CD4-positive, alpha-beta T cell treated with Interferon alpha-2 for 1 hour (primary cell): ENCODE measurements at regions not wholly inside any gene's neighbourhood (a gene's known extent, or its start where the extent isn't known, plus 50 kb on each side); places are given as distances from the start of the nearest gene placed in this dataset.
"Not testable (repeated sequence)": the region's sequence is repeated elsewhere in the genome, so short reads cannot be mapped to it uniquely, and the experiment has no call there.

Experiments used
- DNase-seq, 2 donors: peaks; one replicate each; pipeline ENCODE4 v3.0.0-alpha.2; 2020 to 2022

GRCh38 chr14:95818581-95818980 lies 58.1 kb upstream of the TUNAR start:
- no peak for DNase-seq

- DNase-seq = no peak
Observed at GRCh38 chr14:95817271-95817670, 59.4 kb upstream of the TUNAR start.

DNA sequence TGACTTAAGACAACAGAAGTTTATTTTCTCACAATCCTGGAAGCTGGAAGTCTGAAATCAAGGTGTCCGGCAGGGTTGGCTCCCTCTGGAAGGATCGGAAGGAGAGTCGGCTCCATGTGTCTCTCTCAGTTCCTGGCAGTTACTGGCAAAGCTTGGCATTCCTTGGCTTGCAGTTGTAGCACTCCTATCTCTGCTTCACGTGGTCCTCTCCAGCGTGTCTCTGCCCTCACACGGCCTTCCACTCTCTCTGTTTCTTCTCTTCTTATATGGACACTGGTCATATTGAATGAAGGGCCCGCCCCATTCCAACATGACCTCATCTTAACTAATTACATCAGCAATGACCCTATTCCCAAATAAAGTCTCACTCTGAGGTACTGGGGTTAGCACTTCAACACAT lies 60.1 kb upstream of the TUNAR start:
- DNase-seq = no peak

- no peak for DNase-seq
Observed at GRCh38 chr14:95815226-95815690, 61.4 kb upstream of the TUNAR start.

- no peak for DNase-seq
Observed at GRCh38 chr14:95814363-95815225, 62.0 kb upstream of the TUNAR start.

DNA sequence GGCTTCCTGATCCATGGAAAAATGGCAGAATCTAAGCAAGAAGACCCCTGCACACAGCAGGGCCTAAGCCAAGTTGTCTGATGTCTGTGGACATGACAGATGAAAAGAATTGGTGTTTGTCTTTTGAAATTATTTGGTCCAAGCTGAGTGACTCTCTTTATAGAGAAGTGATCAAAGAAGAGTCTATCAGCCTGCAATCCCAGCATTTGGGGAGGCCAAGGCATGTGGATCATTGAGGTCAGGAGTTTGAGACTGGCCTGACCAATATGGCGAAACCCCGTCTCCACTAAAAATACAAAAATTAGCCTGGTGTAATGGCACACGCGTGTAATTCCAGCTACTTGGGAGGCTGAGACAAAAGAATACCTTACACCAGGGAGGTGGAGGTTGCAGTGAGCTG lies 64.8 kb upstream of the TUNAR start:
- DNase-seq = no peak

DNA sequence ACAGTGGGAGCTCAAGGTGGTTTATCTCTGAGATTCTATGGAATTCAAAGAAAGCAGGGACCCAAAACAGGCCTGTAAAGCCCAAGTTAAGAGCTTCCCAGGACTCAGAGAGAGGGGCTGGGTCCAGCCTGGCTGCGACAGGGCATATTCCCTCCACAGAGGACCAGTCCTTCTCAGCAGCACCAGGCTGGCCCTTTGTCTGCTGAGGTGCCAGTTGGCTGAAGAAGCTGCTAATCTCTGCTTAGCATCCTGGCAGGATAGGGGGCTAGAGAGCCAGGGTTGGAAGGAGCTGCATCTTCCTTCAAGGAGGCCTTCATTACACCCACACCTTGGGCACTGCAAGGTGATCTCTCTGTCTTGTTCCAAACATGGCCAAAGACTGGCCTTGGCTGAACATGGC lies 68.3 kb upstream of the TUNAR start:
- no peak for DNase-seq

- no peak for DNase-seq
Observed at GRCh38 chr14:95796788-95797187, 79.8 kb upstream of the TUNAR start.

GRCh38 chr14:95787941-95788340 lies 74.0 kb upstream of the TCL1A start:
- no peak for DNase-seq

- no peak for DNase-seq
Observed at GRCh38 chr14:95786566-95786965, 72.6 kb upstream of the TCL1A start.

GRCh38 chr14:95784137-95784536 lies 70.2 kb upstream of the TCL1A start:
- peak in 1 of 2 donors; percentile 1 for DNase-seq

- no peak for DNase-seq
Observed at GRCh38 chr14:95776798-95777534, 63.0 kb upstream of the TCL1A start.

DNA sequence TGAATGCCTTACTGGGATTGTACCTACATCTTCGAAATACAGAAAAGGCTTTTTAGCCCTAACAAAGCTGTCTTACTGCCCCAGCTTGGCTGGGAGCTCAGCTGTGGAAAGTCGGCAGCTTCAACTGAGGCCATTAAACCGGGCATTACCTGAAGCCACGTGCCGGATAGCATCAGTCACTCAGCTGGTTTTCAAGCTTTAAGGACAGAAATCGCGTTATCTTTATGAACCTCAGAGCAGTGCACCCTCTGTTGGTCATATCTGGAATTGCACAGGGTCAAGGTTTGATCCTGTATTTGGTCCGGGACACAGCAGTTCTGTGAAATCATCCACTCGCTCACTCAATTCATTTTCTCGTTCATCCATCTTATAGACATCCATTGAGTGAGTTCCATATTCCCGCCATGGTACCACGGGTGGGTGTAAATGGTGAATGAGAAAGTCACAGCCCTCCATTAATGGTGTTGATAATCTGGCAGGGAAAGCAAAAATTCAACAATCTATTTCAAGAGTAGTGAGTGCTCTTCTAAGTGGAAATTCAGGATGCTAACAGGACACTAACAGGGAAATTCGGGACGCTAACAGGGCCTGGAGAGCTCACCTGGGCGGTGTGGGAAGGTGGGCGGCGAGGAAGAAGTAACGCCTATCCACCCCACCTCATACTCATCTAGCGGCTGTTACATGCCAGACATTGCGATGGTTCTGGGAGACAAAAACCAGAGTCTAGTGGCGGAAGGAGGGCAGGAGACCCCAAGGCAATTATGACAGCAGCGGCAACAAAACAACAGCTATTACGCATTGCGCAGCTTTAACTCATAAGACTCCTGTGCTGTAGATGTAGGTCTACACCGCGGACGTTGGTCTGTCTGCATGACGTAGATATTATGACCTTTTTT lies 60.6 kb upstream of the TCL1A start:
- DNase-seq = peak; percentile 36 to 43

DNA sequence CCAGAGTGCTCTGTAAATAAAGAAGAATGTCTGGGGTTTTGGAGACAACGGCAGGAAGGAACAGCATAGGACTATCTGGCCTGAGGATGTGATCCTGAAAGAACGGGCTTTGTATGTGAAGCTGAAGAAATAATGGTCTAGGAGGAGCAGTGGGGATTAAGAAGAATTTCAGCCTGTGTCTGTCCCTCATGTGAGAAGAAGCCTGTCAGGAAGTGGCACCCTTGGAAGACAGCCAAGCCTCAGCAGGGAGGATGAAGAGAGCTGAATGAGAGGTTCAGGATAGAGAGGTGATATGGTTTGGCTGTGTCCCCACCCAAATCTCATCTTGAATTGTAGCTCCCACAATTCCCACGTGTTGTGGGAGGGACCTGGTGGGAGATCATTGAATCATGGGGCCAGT lies 56.9 kb upstream of the TCL1A start:
- no peak for DNase-seq

DNA sequence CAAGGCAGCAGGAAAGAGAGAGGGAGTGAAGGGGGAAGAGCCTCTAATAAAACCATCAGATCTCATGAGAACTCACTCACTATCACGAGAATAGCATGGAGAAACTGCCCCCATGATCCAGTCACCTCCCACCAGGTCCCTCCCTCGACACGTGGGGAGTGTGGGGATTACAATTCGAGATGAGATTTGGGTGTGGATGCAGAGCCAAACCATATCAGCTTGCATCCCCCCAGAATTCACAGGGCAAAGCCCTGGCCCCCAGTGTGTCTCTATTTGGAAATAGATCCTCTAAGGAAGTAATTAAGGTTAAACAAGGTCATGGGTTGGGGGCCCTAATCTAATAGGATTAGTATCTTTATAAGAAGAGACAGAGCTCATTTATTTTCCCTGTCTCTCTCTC lies 56.1 kb upstream of the TCL1A start:
- DNase-seq = no peak

DNA sequence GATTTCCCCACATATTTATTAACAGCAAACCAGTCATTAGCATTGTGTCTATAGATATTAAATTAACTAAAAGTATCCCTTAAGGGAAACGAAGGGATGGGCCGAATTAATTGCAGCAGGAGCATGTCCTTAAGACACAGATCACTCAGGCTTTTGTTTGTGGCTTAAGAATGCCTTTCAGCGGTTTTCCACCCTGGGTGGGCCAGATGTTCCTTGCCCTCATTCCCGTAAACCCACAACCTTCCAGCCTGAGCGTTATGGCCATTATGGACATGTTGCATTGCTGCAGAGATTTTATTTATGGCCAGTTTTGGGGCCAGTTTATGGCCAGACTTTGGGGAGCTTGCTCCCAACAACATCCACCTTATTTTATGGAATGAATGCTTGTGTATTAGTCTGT lies 55.5 kb upstream of the TCL1A start:
- DNase-seq = not testable (repeated sequence)

DNA sequence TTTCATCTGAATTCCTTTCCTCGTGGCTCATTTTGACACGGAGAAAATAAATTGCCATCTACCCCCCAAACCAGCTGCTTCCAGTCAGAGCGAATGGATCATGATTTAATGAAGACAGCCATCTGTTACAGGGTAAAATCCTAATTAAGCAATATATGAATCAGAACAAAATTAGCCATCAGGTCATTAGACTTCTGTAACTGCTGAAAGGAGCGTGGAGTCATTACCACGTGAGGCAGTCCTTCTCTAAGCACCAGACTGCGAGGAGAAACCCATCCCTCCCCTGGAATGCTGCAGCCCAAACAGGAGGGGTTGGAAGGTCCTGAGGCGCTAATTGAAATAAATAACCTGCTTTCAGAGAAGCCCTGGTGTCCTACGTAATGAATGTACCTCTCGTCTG lies 51.1 kb upstream of the TCL1A start:
- DNase-seq = no peak

GRCh38 chr14:95763875-95764274 lies 50.0 kb upstream of the TCL1A start:
- no peak for DNase-seq
